Adrenal gland (tissue), 9 donors: ENCODE measurements at regions not wholly inside any gene's neighbourhood (a gene's known extent, or its start where the extent isn't known, plus 50 kb on each side); places are given as distances from the start of the nearest gene placed in this dataset.

Experiments used
- DNase-seq, 7 donors: peaks; one replicate each; pipeline ENCODE4 v3.0.0-alpha.2; 2019 to 2020
- H3K27ac ChIP-seq, 5 donors: fragments of 200-600 bp; sonication (generic) in 4 of 5; 1 replicate in 3 of 5; 2 replicates in 2 of 5; pipeline versions ENCODE4 v1.5.1 to v1.8.0; 2016 to 2020; ENCODE audit warnings: mild to moderate bottlenecking in 1 of 5
- H3K27me3 ChIP-seq: fragments of 200-600 bp; 2 replicates; pipeline ENCODE4 v1.8.0; 2021
- H3K36me3 ChIP-seq, 2 donors: fragments of 200-600 bp; replicated peaks in 1 of 2; 1 replicate in 1 of 2; 2 replicates in 1 of 2; pipeline versions ENCODE4 v1.5.1 to v1.8.0; 2018 to 2022
- H3K4me1 ChIP-seq, 2 donors: fragments of 200-600 bp; replicated peaks in 1 of 2; 1 replicate in 1 of 2; 2 replicates in 1 of 2; pipeline versions ENCODE4 v1.5.1 to v1.8.0; 2018 to 2021
- H3K4me3 ChIP-seq, 4 donors: fragments of 200-600 bp; sonication (generic) in 3 of 4; one replicate each; pipeline ENCODE4 v1.5.1; 2016 to 2018
- H3K9me3 ChIP-seq, 3 donors: fragments of 200-600 bp; sonication (generic) in 1 of 3; replicated peaks in 1 of 3; 1 replicate in 2 of 3; 2 replicates in 1 of 3; pipeline versions ENCODE4 v1.5.1 to v1.8.0; 2016 to 2021
- CTCF ChIP-seq, 6 experiments: fragments of 450-650 bp in 4 of 6; fragments of 200-600 bp in 2 of 6; sonication (generic) in 1 of 6; IDR thresholded peaks; 1 replicate in 5 of 6; 2 replicates in 1 of 6; pipeline versions ENCODE4 v1.5.1 to v1.8.0; 2016 to 2021; ENCODE audit warnings: antibody characterized with exemption in 6 of 6, mild to moderate bottlenecking in 2 of 6, moderate library complexity in 1 of 6
- POLR2A ChIP-seq, 2 donors: fragments of 450-650 bp; IDR thresholded peaks; one replicate each; pipeline ENCODE4 v1.6.1; 2017; ENCODE audit warnings: antibody characterized with exemption in 2 of 2, mild to moderate bottlenecking in 2 of 2, moderate library complexity in 1 of 2
- WGBS, 4 donors: extraction: QIAGEN DNeasy Blood & Tissue Kit in 2 of 4; methylation state at CpG; one replicate each; pipeline versions ENCODE4 v1.1.5 to v1.1.7; 2013 to 2017; 5-methylcytosine and 5-hydroxymethylcytosine counted together
- intact Hi-C, 2 donors: fragments of 100-400 bp; cut with DNase I; formaldehyde crosslinking; loops; one replicate each; pipeline versions ENCODE4 v1.14.1 to v1.15.0; 2022 to 2023
- donor health status: healthy with polysubstance abuse.
- donor health status: Bipolar disorder and iron deficiency.
- donor health status: DM: yes; HTN: yes; CAD: no.
- donor health status: DM: no; HTN: no; CAD: no.
- donor health status: DM: no; HTN: no; CAD: no.

GRCh38 chr5:173691931-173692330 is 75.5 kb upstream of the BOD1 start:
- no peaks in the 10 kb centered on the region for H3K9me3 ChIP-seq
- H3K36me3 ChIP-seq, result no peaks in the 10 kb centered on the region
- TF ChIP-seq POLR2A (IDR thresholded peaks at IDR 0.05) (no peak), CTCF (IDR thresholded peaks at IDR 0.05) (no peak)
- no peak overlapping the region for H3K4me3 ChIP-seq
- H3K27ac ChIP-seq, result no peak overlapping the region
- H3K4me1 ChIP-seq, result no peaks in the 10 kb centered on the region
- intact Hi-C loops, result no loop called here
- no peaks in the 10 kb centered on the region for H3K27me3 ChIP-seq
- no peak for DNase-seq

DNA sequence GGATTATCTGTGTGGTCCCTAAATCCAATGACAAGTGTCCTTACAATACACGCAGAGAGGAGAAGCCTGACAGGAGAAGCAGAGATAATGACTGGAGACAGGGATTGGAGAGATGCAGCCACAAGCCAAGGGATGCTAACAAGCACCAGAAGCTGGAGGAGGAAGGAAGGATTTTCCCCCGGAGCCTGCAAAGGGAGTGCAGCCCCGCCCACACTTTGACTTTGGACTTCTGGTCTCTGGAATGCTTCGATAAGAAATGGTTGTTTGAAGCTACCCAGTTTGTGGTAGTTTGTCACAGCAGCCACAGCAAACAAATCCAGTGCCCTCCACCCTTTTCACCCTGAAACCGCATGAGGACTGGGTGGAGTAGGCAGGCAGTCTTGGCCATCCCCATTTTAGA is 77.2 kb upstream of the BOD1 start:
- H3K4me3 ChIP-seq, result no peak overlapping the region
- no peak for DNase-seq
- H3K27ac ChIP-seq, result no peak overlapping the region
- intact Hi-C loops, result no loop called here
- no peak for TF ChIP-seq CTCF (IDR thresholded peaks at IDR 0.05)
- 74 to 97% (median 83%) methylated on average over 5 of the region's 5 CpGs for WGBS, 4 donors
- H3K4me1 ChIP-seq, result no peaks in the 10 kb centered on the region
- H3K9me3 ChIP-seq, result no peaks in the 10 kb centered on the region
- H3K36me3 ChIP-seq, result no peaks in the 10 kb centered on the region
- H3K27me3 ChIP-seq, result no peaks in the 10 kb centered on the region

DNA sequence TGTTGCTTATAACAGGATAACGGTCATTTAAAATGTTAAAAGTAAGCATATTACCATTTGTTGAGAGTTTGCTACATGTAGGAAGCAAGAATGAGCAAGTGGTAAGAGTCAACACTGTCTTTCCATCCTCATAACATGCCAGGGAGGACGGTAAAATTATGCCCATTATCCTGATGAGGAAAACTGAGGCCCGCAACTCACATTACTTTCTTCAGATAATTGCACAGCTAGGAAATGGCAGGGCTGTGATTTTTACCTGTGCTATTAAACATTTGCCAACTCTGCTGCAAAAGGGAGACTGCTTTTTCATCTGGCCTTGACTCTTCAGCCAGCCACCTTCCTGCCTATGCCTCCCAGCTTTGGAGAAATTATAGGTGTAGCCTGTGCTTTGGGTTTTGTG is 79.8 kb upstream of the BOD1 start:
- DNase-seq, result no peak
- 89 to 98% (median 95%) methylated on average over 3 of the region's 3 CpGs for WGBS, 4 donors

DNA sequence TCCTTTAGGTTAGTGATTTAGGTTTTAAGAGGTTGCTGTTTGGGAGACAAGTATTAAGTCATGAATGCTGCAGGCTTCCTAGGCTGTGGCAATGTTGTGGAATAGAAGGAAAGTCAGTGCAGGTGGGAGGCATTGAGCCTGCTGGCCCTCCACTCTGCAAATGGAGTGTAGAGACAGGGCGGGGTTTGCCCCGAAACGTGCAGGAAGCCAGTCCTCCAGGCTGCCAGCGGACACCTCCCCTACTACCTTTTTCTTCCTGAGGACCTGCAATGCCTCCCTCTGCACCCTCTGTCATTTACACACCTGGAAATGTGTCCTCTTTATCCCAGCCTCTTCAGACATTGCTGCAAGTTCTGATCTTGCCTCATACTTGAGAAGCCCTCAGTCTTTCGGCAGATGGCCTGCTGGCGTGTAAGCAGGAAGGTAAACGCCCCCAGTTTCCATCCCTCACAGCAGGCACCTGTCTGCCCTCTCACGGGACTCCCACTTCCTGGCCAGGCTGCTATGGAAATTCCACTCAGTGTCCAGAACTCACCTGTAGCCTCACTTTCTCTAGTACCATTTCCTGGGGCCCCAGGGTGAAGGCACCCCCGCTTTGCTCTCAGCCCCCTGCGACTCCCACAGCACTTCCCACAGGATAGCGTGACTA is 81.6 kb upstream of the BOD1 start:
- no peak for DNase-seq
- no peak overlapping the region for H3K27ac ChIP-seq
- H3K27me3 ChIP-seq, result no peaks in the 10 kb centered on the region
- intact Hi-C loops, result no loop called here
- no peaks in the 10 kb centered on the region for H3K36me3 ChIP-seq
- 86 to 90% (median 87%) methylated on average over 6 to 11 of the region's 11 CpGs for WGBS, 4 donors
- TF ChIP-seq CTCF (IDR thresholded peaks at IDR 0.05), result no peak
- TF ChIP-seq POLR2A (IDR thresholded peaks at IDR 0.05), result no peak
- H3K4me3 ChIP-seq, result no peak overlapping the region
- no peaks in the 10 kb centered on the region for H3K9me3 ChIP-seq
- H3K4me1 ChIP-seq, result no peaks in the 10 kb centered on the region

More for the DNA sequence above, 79.8 kb upstream of the BOD1 start:
- intact Hi-C loops, result no loop called here
- Histone ChIP-seq H3K27me3 (no peaks in the 10 kb centered on the region), H3K4me3 (no peak overlapping the region), H3K27ac (no peak overlapping the region), H3K9me3 (no peaks in the 10 kb centered on the region), H3K36me3 (no peaks in the 10 kb centered on the region), H3K4me1 (no peaks in the 10 kb centered on the region)
- no peak for TF ChIP-seq CTCF (IDR thresholded peaks at IDR 0.05)
- TF ChIP-seq POLR2A (IDR thresholded peaks at IDR 0.05), result no peak
